Keratinocyte (primary cell): ENCODE measurements at regions not wholly inside any gene's neighbourhood (a gene's known extent, or its start where the extent isn't known, plus 50 kb on each side); places are given as distances from the start of the nearest gene placed in this dataset.

Experiments
- DNase-seq: peaks from one replicate; pipeline ENCODE4 v3.0.0-alpha.2; 2011; ENCODE audit warnings: low read depth, missing footprints, low spot score
- FAIRE-seq: peaks from 2 replicates; lab custom pipeline; 2011; peaks lifted over from hg19 to GRCh38; lab: Jason Lieb, UNC
- H2AFZ ChIP-seq: 2 replicates; pipeline ENCODE4 v1.6.0; 2012; ENCODE audit warnings: low read length, control low read depth, inconsistent platforms; ENCODE audit not compliant: control insufficient read depth
- H3K27ac ChIP-seq: 2 replicates; pipeline ENCODE4 v1.5.1; 2011; ENCODE audit warnings: low read length; ENCODE audit not compliant: control insufficient read depth, insufficient read depth
- H3K27me3 ChIP-seq: 3 replicates; pipeline ENCODE4 v1.6.0; 2011; ENCODE audit warnings: low read length; ENCODE audit not compliant: control insufficient read depth, insufficient read depth; ENCODE audit errors: extremely low read depth
- H3K36me3 ChIP-seq, 2 experiments: 2 replicates in 1 of 2; 3 replicates in 1 of 2; pipeline ENCODE4 v1.5.1; 2011; ENCODE audit warnings: low read length in 2 of 2, mild to moderate bottlenecking in 1 of 2; ENCODE audit not compliant: control insufficient read depth in 2 of 2, insufficient read depth in 2 of 2; ENCODE audit errors: extremely low read depth in 1 of 2
- H3K4me1 ChIP-seq: 3 replicates; pipeline ENCODE4 v1.5.1; 2011; ENCODE audit warnings: low read length; ENCODE audit not compliant: control insufficient read depth, insufficient read depth; ENCODE audit errors: extremely low read depth
- H3K4me2 ChIP-seq: 3 replicates; pipeline ENCODE4 v1.6.0; 2011; ENCODE audit warnings: low read depth, low read length; ENCODE audit not compliant: control insufficient read depth, insufficient read depth; ENCODE audit errors: extremely low read depth
- H3K4me3 ChIP-seq, 3 experiments: fragments of 200-600 bp in 1 of 3; sonication (generic) in 1 of 3; 2 replicates in 2 of 3; 3 replicates in 1 of 3; pipeline ENCODE4 v1.5.1; 2011 to 2016; ENCODE audit warnings: low read length in 3 of 3, mild to moderate bottlenecking in 3 of 3, control low read depth in 2 of 3, inconsistent platforms in 1 of 3, low read depth in 1 of 3, mixed read lengths in 1 of 3, mixed run types in 1 of 3, moderate library complexity in 1 of 3; ENCODE audit not compliant: control insufficient read depth in 2 of 3, insufficient read depth in 2 of 3; ENCODE audit errors: extremely low read depth in 1 of 3
- H3K79me2 ChIP-seq: 2 replicates; pipeline ENCODE4 v1.6.0; 2012; ENCODE audit warnings: low read length; ENCODE audit not compliant: control insufficient read depth, insufficient read depth
- H3K9ac ChIP-seq: 3 replicates; pipeline ENCODE4 v1.6.0; 2011; ENCODE audit warnings: low read length; ENCODE audit not compliant: control insufficient read depth, insufficient read depth; ENCODE audit errors: extremely low read depth
- H3K9me1 ChIP-seq: 3 replicates; pipeline ENCODE4 v1.6.0; 2011; ENCODE audit warnings: low read length; ENCODE audit not compliant: control insufficient read depth, insufficient read depth; ENCODE audit errors: extremely low read depth
- H3K9me3 ChIP-seq: 2 replicates; pipeline ENCODE4 v1.5.1; 2012; ENCODE audit warnings: low read depth, low read length; ENCODE audit not compliant: control insufficient read depth
- H4K20me1 ChIP-seq: 3 replicates; pipeline ENCODE4 v1.6.0; 2011; ENCODE audit warnings: low read length; ENCODE audit not compliant: control insufficient read depth, insufficient read depth; ENCODE audit errors: extremely low read depth
- CTCF ChIP-seq, 3 experiments: IDR thresholded peaks in 1 of 3; conservative IDR thresholded peaks in 1 of 3; optimal IDR thresholded peaks in 1 of 3; 2 replicates in 2 of 3; 3 replicates in 1 of 3; pipeline versions ENCODE3 to v1.5.1; 2011; ENCODE audit warnings: low read length in 3 of 3, mild to moderate bottlenecking in 3 of 3, moderate library complexity in 2 of 3, control low read depth in 1 of 3, inconsistent platforms in 1 of 3; ENCODE audit not compliant: insufficient read depth in 2 of 3; ENCODE audit errors: extremely low read depth in 1 of 3
- EZH2 ChIP-seq: IDR thresholded peaks from one replicate; pipeline ENCODE4 v1.6.1; 2012; ENCODE audit warnings: inconsistent platforms, mild to moderate bottlenecking, low read length, moderate library complexity
- dilution Hi-C: fragments of 300-500 bp; cut with MboI; formaldehyde crosslinking; loops from one replicate; pipeline ENCODE4 v1.7.0; 2020; ENCODE audit warnings: low sequenced_read_pairs; ENCODE audit not compliant: extremely low pct_ligation_motif_present

DNA sequence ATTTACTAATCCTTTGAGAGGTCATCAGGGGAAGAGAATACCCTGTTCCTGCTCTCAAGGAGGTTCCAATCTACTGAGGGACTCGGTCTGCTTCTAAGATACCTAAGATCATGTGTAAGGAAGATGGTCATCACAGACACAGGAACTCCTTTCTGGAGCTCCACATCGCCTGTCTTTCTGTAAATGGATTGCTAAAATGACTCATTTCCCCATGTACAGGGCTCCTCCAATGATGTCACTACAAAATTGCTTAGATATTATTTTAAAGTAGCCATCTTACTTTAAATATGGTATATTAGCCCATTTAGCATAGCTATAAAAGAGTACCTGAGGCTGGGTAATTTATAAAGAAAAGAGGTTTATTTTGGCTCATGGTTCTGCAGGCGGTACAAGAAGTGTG, 206.1 kb upstream of the PROK2 start:
- Histone ChIP-seq H3K4me3 (no peak overlapping the region), H3K4me2 (no peak overlapping the region), H2AFZ (no peak overlapping the region), H3K4me1 (no peaks in the 10 kb centered on the region), H4K20me1 (no peaks in the 10 kb centered on the region), H3K79me2 (no peaks in the 10 kb centered on the region), H3K9me3 (no peaks in the 10 kb centered on the region), H3K9ac (no peak overlapping the region), H3K27ac (no peak overlapping the region), H3K9me1 (no peaks in the 10 kb centered on the region), H3K36me3 (no peaks in the 10 kb centered on the region), H3K27me3 (no peaks in the 10 kb centered on the region)
- TF ChIP-seq CTCF (optimal IDR thresholded peaks at IDR 0.05 in 1 of 3, IDR thresholded peaks at IDR 0.05 in 1 of 3, conservative IDR thresholded peaks at IDR 0.05 in 1 of 3; ENCODE audit: extremely low read depth in 1 of 3, insufficient read depth in 2 of 3, low read length in 3 of 3): no peak
- no peak for TF ChIP-seq EZH2
- DNase-seq (no peak), FAIRE-seq (no peak)
- dilution Hi-C loops: no loop called here

- Histone ChIP-seq H2AFZ (no peak overlapping the region), H3K27ac (no peak overlapping the region), H4K20me1 (no peaks in the 10 kb centered on the region), H3K79me2 (no peaks in the 10 kb centered on the region), H3K9me1 (no peaks in the 10 kb centered on the region), H3K4me2 (no peak overlapping the region), H3K36me3 (no peaks in the 10 kb centered on the region), H3K27me3 (no peaks in the 10 kb centered on the region), H3K4me1 (no peaks in the 10 kb centered on the region), H3K9me3 (no peaks in the 10 kb centered on the region), H3K4me3 (no peak overlapping the region), H3K9ac (no peak overlapping the region)
- FAIRE-seq: no peak
- no peak for DNase-seq
- TF ChIP-seq CTCF (optimal IDR thresholded peaks at IDR 0.05 in 1 of 3, IDR thresholded peaks at IDR 0.05 in 1 of 3, conservative IDR thresholded peaks at IDR 0.05 in 1 of 3; ENCODE audit: extremely low read depth in 1 of 3, insufficient read depth in 2 of 3, low read length in 3 of 3) (no peak), EZH2 (no peak)
- dilution Hi-C loops: no loop called here
Observed at GRCh38 chr3:71990545-71990944, 205.6 kb upstream of the PROK2 start.
